HG02642 (cell line): ENCODE measurements at regions not wholly inside any gene's neighbourhood (a gene's known extent, or its start where the extent isn't known, plus 50 kb on each side); places are given as distances from the start of the nearest gene placed in this dataset.

Experiments used
- ATAC-seq: cut with Tn5 transposase; IDR thresholded peaks from one replicate; pipeline ENCODE4 v1.9.1; 2021; ENCODE audit warnings: mild to moderate bottlenecking; ENCODE audit not compliant: unreplicated experiment, poor library complexity

GRCh38 chr4:135672202-135672601, 1470.6 kb upstream of the PABPC4L start:
- ATAC-seq: no peak

- no peak for ATAC-seq
Measured at GRCh38 chr4:135670548-135670947, 1469.0 kb upstream of the PABPC4L start.
